SJSA1 (cell line): ENCODE measurements at regions not wholly inside any gene's neighbourhood (a gene's known extent, or its start where the extent isn't known, plus 50 kb on each side); places are given as distances from the start of the nearest gene placed in this dataset.

Experiments used
- DNase-seq, 2 experiments: peaks; one replicate each; pipeline ENCODE4 v3.0.0-alpha.2; 2015 to 2020; ENCODE audit warnings: low spot score in 2 of 2, low read depth in 1 of 2
- H3K27ac ChIP-seq: fragments of 250-450 bp; sonication (Bioruptor Pico); 2 replicates; pipeline ENCODE4 v1.5.1; 2020; ENCODE audit warnings: mild to moderate bottlenecking, moderate library complexity
- H3K27me3 ChIP-seq: fragments of 250-450 bp; sonication (Bioruptor Pico); replicated peaks from 2 replicates; pipeline ENCODE4 v1.5.1; 2020; ENCODE audit warnings: mild to moderate bottlenecking, moderate library complexity
- H3K36me3 ChIP-seq: fragments of 250-450 bp; sonication (Bioruptor Pico); 2 replicates; pipeline ENCODE4 v1.5.1; 2020; ENCODE audit warnings: mild to moderate bottlenecking
- H3K4me1 ChIP-seq: fragments of 250-450 bp; sonication (Bioruptor Pico); replicated peaks from 2 replicates; pipeline ENCODE4 v1.6.1; 2021; ENCODE audit warnings: mild to moderate bottlenecking
- H3K4me3 ChIP-seq: fragments of 250-450 bp; sonication (Bioruptor Pico); 2 replicates; pipeline ENCODE4 v1.5.1; 2020; ENCODE audit warnings: mild to moderate bottlenecking
- H3K9me3 ChIP-seq: fragments of 250-450 bp; sonication (Bioruptor Pico); replicated peaks from 2 replicates; pipeline ENCODE4 v1.5.1; 2020; ENCODE audit warnings: mild to moderate bottlenecking

DNA sequence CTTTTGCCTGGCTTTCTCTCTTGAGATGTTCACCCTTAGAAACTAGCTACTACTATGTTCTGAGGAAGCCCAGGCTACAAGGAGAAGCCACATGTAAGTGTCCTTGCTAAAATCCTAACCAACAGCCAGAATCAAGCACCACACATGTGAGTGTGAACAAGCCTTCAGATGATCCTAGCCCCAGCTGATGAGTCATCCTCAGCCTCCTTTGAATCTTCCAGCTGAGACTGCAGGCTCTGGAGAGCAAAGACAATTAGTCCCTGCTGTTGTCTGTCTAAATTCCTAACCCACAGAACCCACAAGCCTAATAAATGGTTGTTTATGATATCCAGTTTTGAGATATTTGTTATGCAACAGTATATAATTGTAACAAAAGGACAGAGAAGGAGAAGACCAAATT, 92.8 kb upstream of the TAC1 start:
- Histone ChIP-seq H3K27me3 (no peaks in the 10 kb centered on the region), H3K4me3 (no peak overlapping the region)
- DNase-seq, result no peak

DNA sequence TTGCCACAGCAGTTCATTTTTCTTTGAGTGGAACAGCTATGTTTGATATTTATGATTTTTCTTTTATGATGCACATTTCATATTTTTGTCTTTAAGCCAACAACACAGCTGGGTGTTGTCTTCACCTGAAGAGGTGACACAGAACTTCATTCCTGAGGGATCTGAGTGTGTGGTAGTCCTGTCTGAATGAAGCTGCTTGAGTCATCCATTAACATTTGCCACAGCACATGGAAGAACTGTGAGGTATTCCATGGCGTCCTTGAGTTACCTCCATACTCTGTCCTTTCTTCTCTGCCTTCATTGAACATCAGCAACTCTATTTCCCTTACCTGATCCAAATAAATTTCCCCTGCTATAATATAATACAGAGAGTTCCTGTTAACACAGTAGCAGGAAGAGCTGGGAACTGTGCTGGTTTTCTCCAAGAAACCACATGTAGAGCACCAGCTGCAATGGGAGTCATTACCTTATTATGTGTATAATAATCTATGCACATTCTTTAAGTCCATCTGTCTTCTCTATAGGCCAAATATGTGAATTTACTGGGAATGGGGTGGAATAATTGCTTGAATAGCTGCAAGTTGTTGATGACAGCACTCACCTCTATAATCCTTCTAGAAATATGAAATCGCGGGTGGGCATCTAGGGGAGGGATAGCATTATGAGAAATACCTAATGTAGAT, 72.4 kb upstream of the TAC1 start:
- no peak overlapping the region for H3K4me3 ChIP-seq
- H3K36me3 ChIP-seq, result no peaks in the 10 kb centered on the region
- H3K4me1 ChIP-seq, result no peaks in the 10 kb centered on the region
- DNase-seq, result no peak
- H3K27ac ChIP-seq, result no peak overlapping the region
- H3K9me3 ChIP-seq, result no peaks in the 10 kb centered on the region
- H3K27me3 ChIP-seq, result no peaks in the 10 kb centered on the region

More for the DNA sequence above, 92.8 kb upstream of the TAC1 start:
- H3K4me1 ChIP-seq, result no peaks in the 10 kb centered on the region
- no peaks in the 10 kb centered on the region for H3K36me3 ChIP-seq
- no peak overlapping the region for H3K27ac ChIP-seq
- H3K9me3 ChIP-seq, result no peaks in the 10 kb centered on the region

DNA sequence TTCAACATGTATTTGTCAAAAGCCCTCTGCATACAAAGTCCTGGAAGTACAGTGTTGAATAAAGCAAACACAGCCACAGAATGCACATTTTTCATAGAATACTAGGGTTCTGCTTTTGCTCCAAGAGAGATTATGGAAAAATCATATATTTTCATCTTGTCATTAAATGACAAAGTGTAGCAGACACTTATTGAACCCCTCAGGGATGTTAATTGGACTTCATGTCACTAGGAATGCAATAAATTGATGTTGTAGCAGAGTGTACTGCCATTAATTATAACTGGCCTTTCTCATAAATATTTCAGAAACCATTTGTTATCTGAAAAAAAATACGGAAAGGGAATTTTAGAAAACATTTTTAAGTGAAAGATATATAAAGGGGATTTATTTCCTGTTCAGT, 64.5 kb upstream of the TAC1 start:
- H3K27ac ChIP-seq, result no peak overlapping the region
- no peaks in the 10 kb centered on the region for H3K9me3 ChIP-seq
- no peak overlapping the region for H3K4me3 ChIP-seq
- H3K36me3 ChIP-seq, result no peaks in the 10 kb centered on the region
- no peaks in the 10 kb centered on the region for H3K27me3 ChIP-seq
- H3K4me1 ChIP-seq, result no peaks in the 10 kb centered on the region
- DNase-seq, result no peak

DNA sequence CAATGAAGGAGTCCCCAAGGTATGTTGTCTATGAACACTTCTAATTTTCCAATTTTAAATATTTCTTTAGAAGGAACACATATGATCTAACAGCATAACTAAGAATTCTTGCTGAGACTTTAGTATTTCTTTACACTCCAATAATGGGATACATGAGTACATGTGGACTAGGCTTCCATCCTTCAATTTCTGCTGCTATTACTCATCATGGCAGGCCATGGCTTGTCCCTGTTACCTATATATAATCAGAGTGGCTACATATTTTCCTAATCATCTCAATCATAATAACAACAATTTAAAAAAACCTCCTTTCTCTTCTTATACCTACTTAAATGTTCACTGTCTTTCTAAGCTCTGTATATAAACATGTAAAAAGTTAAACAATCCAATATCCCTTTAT, 60.3 kb upstream of the TAC1 start:
- no peaks in the 10 kb centered on the region for H3K27me3 ChIP-seq
- no peak overlapping the region for H3K27ac ChIP-seq
- no peak for DNase-seq
- H3K4me1 ChIP-seq, result no peaks in the 10 kb centered on the region
- no peak overlapping the region for H3K4me3 ChIP-seq
- H3K36me3 ChIP-seq, result no peaks in the 10 kb centered on the region
- no peaks in the 10 kb centered on the region for H3K9me3 ChIP-seq

DNA sequence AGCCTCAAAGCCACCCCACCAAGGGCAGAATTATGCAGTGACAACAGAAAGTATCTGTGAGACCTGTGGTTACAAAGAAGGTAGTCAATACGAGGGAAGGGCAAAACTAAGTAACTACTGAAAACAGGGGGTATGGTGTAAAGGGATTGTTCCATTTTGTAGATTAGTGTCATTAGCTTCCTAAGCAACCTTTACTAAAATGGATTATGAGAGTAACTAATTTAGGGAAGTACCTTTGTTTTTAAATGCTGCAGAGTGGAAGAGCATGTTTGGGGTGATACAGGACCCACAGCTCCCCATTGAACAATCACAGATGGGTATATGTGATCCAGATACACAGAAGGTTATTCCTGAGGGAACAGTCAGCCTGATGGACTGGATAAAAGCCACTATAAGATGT, 51.3 kb upstream of the TAC1 start:
- no peak for DNase-seq
- Histone ChIP-seq H3K4me3 (no peak overlapping the region), H3K9me3 (no peaks in the 10 kb centered on the region)

More for the DNA sequence above, 51.3 kb upstream of the TAC1 start:
- H3K27ac ChIP-seq, result no peak overlapping the region
- H3K36me3 ChIP-seq, result no peaks in the 10 kb centered on the region
- no peaks in the 10 kb centered on the region for H3K4me1 ChIP-seq
- no peaks in the 10 kb centered on the region; the same call in 1 of the 2 replicates for H3K27me3 ChIP-seq
